Panc1 (cell line): ENCODE measurements at regions not wholly inside any gene's neighbourhood (a gene's known extent, or its start where the extent isn't known, plus 50 kb on each side); places are given as distances from the start of the nearest gene placed in this dataset.

Experiments
- CTCF ChIP-seq: fragments of 450-650 bp; IDR thresholded peaks from 2 replicates; pipeline ENCODE4 v1.5.1; 2017; ENCODE audit warnings: mild to moderate bottlenecking
- POLR2AphosphoS5 ChIP-seq: IDR thresholded peaks from 2 replicates; pipeline ENCODE4 v1.6.1; 2012; ENCODE audit warnings: mild to moderate bottlenecking, low read depth, low read length, moderate library complexity
- SIN3A ChIP-seq: IDR thresholded peaks from 2 replicates; pipeline ENCODE4 v1.6.1; 2012; ENCODE audit warnings: low read depth, mild to moderate bottlenecking, low read length, moderate library complexity, borderline replicate concordance; ENCODE audit not compliant: insufficient read depth

DNA sequence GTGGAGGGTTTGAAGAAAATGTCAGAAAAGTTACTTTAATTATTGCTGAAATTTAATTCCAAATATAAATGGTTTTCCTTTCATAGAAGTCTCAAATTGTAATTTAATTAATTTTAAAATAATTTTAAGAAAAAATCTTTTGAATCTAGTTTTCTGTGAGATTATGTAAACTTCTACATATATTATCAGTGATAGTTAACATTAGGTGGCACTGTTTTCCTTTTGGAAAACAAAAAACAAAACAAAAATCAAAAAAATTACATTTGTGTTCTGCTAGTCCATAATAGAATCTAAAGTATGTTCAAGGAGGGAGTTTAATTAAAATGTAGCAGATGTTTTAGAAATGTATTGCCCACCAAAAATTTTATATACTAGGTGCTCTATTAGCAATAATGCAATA is 1456.7 kb downstream of the REEP3 start:
- TF ChIP-seq CTCF (no peak), POLR2AphosphoS5 (no peak), SIN3A (no peak)
